ENCODE measurements at regions not wholly inside any gene's neighbourhood (a gene's known extent, or its start where the extent isn't known, plus 50 kb on each side); places are given as distances from the start of the nearest gene placed in this dataset.

- Histone ChIP-seq H3K23me2 (ENCODE audit: low read depth, low read length) (no peaks in the 10 kb centered on the region), H3K4me2 (ENCODE audit: insufficient read depth in 1 of 2, low read depth in 2 of 2, low read length in 2 of 2) (no peak overlapping the region), H4K91ac (replicated peaks; ENCODE audit: insufficient read length, low read length) (peak overlapping the region; percentile 42), H2BK12ac (ENCODE audit: low read depth, low read length) (0 out of 2 replicates have a peak overlapping the region, but pooled peaks have one; percentile 60), H4K20me1 (replicated peaks in 1 of 2; ENCODE audit: control insufficient read depth in 1 of 2, insufficient read depth in 2 of 2, low read length in 2 of 2) (no peaks in the 10 kb centered on the region), H3K14ac (ENCODE audit: insufficient read length) (no peak overlapping the region), H2BK5ac (ENCODE audit: low read depth, low read length) (no peak overlapping the region; the same call in 1 of the 2 replicates), H3K79me2 (ENCODE audit: control insufficient read depth in 1 of 2, insufficient read depth in 2 of 2, low read length in 2 of 2) (no peaks in the 10 kb centered on the region), H3K4me1 (replicated peaks in 1 of 4; ENCODE audit: control insufficient read depth in 3 of 4, insufficient read depth in 4 of 4, low read length in 3 of 4) (peaks cover 2 to 8% (median 6%) of the 10 kb centered on the region in 4 experiments), H3K36me3 (ENCODE audit: control insufficient read depth in 2 of 4, insufficient read depth in 4 of 4, low read length in 3 of 4) (peaks cover 0 to 3% (median 0%) of the 10 kb centered on the region in 4 experiments; a peak in 1 of 8 replicates), H2AK5ac (ENCODE audit: low read depth, low read length) (no peak overlapping the region), H3K23ac (ENCODE audit: insufficient read length) (no peak overlapping the region), H2BK120ac (replicated peaks; ENCODE audit: low read depth, low read length) (peak overlapping the region; percentile 64), H3K27ac (ENCODE audit: low read depth, low read length) (no peak overlapping the region), H3K18ac (ENCODE audit: extremely low read depth, low read length) (no peak overlapping the region), H3K9ac (replicated peaks in 1 of 4; ENCODE audit: extremely low read depth in 1 of 4, low read depth in 3 of 4, low read length in 3 of 4) (no peak overlapping the region), H4K5ac (ENCODE audit: insufficient read length, low read depth, low read length) (no peak overlapping the region), H3K4me3 (ENCODE audit: extremely low read depth in 1 of 4, insufficient read depth in 2 of 4, low read depth in 3 of 4, low read length in 4 of 4) (no peak overlapping the region), H3K56ac (replicated peaks; ENCODE audit: insufficient read length, low read depth, low read length) (no peak overlapping the region), H2AFZ (ENCODE audit: low read length) (no peak overlapping the region), H2BK15ac (ENCODE audit: low read length) (no peak overlapping the region), H3K27me3 (replicated peaks in 1 of 4; ENCODE audit: control insufficient read depth in 3 of 4, extremely low read depth in 1 of 4, insufficient read depth in 3 of 4, low read length in 3 of 4) (no peaks in the 10 kb centered on the region), H3K4ac (replicated peaks; ENCODE audit: insufficient read length, low read depth, low read length) (peak overlapping the region; percentile 65), H3K79me1 (ENCODE audit: low read depth, low read length) (no peaks in the 10 kb centered on the region), H2BK20ac (ENCODE audit: low read length) (no peak overlapping the region), H3K9me3 (ENCODE audit: insufficient read depth in 2 of 2, low read depth in 1 of 2, low read length in 1 of 2) (no peaks in the 10 kb centered on the region; a peak in 1 of 4 replicates), H4K8ac (ENCODE audit: extremely low read depth, insufficient read depth, low read length) (no peak overlapping the region)
- DNase-seq (ENCODE audit: low read depth in 1 of 2, low spot score in 2 of 2) (no peak), FAIRE-seq (peak; percentile 13)
- no peak for TF ChIP-seq CHD2 (IDR thresholded peaks at IDR 0.05; ENCODE audit: low read length)
- no peak for TF ChIP-seq JUND (IDR thresholded peaks at IDR 0.05; ENCODE audit: low read length)
- TF ChIP-seq BCL11A (IDR thresholded peaks at IDR 0.05; ENCODE audit: low read depth in 2 of 2, low read length in 2 of 2) = no peak
- TF ChIP-seq YY1 (IDR thresholded peaks at IDR 0.05; ENCODE audit: low read depth, low read length) = no peak
- TF ChIP-seq SIRT6 (IDR thresholded peaks at IDR 0.05; ENCODE audit: low read length) = no peak
- no peak for TF ChIP-seq GABPA (IDR thresholded peaks at IDR 0.05; ENCODE audit: borderline replicate concordance, insufficient read depth, low read length)
- no peak for TF ChIP-seq SIN3A (conservative IDR thresholded peaks at IDR 0.05 in 1 of 2, IDR thresholded peaks at IDR 0.05 in 1 of 2; ENCODE audit: low read depth in 1 of 2, low read length in 2 of 2)
- TF ChIP-seq TAF1 (IDR thresholded peaks at IDR 0.05; ENCODE audit: low read depth, low read length) = no peak
- TF ChIP-seq RAD21 (IDR thresholded peaks at IDR 0.05 in 1 of 2, conservative IDR thresholded peaks at IDR 0.05 in 1 of 2; ENCODE audit: low read depth in 2 of 2, low read length in 2 of 2) = no peak
- TF ChIP-seq TBP (IDR thresholded peaks at IDR 0.05; ENCODE audit: low read depth, low read length) = no peak
- TF ChIP-seq KDM5A (IDR thresholded peaks at IDR 0.05; ENCODE audit: low read length) = no peak
- no peak for TF ChIP-seq BRCA1 (IDR thresholded peaks at IDR 0.05; ENCODE audit: low read depth, low read length)
- no peak for TF ChIP-seq ATF3 (IDR thresholded peaks at IDR 0.05; ENCODE audit: insufficient read depth, low read depth, low read length)
- no peak for TF ChIP-seq FOSL1 (IDR thresholded peaks at IDR 0.05; ENCODE audit: insufficient read depth, low read depth, low read length)
- TF ChIP-seq CBX8 (IDR thresholded peaks at IDR 0.05; ENCODE audit: borderline replicate concordance, low read depth, low read length) = no peak
- POLR2A ChIA-PET (ENCODE audit: partially characterized antibody) = no interaction called here
- CTCF ChIA-PET (ENCODE audit: partially characterized antibody) = interaction anchor here (1.0 kb wide), 1 partner anchor 158 kb away, joined by 4 read pairs; no protein-coding TSS in a partner anchor
- WGBS, 2 experiments (ENCODE audit: extremely low coverage in 1 of 2, insufficient coverage in 1 of 2, insufficient read length in 1 of 2, insufficient replicate concordance in 2 of 2, low coverage in 1 of 2, low lambda C conversion rate in 2 of 2, missing lambda C conversion rate in 1 of 2) = 88% methylated on average over 3 of the region's 4 CpGs; no CpG with 5 or more reads in 1 of the 2 experiments
Measured at GRCh38 chrX:40952855-40953254, 132.4 kb upstream of the USP9X start.

Data from H1 (cell line).